ENCODE measurements at regions not wholly inside any gene's neighbourhood (a gene's known extent, or its start where the extent isn't known, plus 50 kb on each side); places are given as distances from the start of the nearest gene placed in this dataset.
"Not testable (repeated sequence)": the region's sequence is repeated elsewhere in the genome, so short reads cannot be mapped to it uniquely, and the experiment has no call there.

DNA sequence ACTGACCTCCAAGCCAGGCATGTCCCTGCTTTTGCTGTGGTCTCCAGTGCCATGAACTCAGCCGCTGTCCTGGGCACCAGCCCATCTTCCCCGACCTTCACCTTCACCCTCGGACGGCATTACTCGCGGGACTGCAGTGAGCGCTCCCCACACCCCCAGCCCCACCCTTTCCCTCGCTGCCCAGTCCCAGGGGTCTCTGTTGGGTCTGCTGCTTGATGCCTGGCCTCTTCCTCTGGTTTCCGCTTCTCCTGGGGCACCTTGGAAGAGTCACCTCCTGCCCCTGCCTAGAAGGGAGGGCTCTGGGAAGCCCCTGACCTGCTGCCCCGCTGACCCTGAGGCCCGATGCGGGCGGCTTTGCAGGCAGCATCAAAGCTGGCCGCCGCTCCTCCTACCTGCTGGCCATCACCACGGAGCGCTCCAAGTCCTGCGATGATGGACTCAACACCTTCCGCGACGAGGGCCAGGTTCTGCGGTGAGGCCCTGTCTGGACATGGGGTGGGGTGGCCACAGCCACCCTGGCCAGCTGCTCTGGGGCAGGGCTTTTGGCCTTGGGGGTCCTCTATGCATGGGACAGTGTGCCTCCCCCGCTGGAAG lies 102.3 kb downstream of the ZNF267 start:
- H3K4me3 ChIP-seq (ENCODE audit: low read depth, low read length), result not testable (repeated sequence)

DNA sequence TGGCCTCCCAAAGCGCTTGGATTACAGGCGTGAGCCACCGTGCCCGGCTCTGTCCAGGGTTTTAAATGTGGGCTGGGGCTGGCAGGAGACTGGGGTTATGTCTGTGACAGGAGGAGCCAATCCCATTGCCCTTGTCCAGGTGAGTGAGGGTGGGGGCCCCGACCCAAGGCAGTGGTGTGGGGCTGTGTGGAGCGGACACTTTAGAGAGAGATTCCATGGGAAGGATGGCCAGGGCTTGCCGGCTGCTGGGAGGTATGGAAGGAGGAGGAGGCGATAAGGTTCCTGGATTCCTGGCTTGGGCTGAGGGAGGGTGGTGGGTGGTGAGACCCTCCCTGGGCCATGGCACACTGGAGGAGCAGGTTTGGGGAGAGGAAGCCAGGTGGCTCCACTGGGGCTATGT lies 104.9 kb downstream of the ZNF267 start:
- H3K4me3 ChIP-seq (ENCODE audit: low read depth, low read length), result not testable (repeated sequence)

DNA sequence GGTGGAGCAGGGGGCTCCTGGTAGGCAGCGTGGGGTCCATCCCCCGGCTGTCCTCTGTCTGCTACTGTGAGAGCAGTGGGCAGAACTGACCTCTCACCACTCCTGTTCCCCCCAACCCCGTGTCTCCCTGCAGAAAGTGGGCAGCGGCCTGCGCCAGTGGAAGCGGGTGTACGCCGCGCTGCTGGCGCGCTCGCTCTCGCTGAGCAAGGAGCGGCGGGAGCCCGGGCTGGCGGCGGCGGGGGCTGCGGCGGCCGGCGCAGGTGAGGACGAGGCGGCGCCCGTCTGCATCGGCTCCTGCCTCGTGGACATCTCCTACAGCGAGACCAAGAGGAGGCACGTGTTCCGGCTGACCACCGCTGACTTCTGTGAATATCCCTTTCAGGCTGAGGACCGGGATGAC lies 108.1 kb downstream of the ZNF267 start:
- not testable (repeated sequence) for H3K4me3 ChIP-seq (ENCODE audit: low read depth, low read length)

DNA sequence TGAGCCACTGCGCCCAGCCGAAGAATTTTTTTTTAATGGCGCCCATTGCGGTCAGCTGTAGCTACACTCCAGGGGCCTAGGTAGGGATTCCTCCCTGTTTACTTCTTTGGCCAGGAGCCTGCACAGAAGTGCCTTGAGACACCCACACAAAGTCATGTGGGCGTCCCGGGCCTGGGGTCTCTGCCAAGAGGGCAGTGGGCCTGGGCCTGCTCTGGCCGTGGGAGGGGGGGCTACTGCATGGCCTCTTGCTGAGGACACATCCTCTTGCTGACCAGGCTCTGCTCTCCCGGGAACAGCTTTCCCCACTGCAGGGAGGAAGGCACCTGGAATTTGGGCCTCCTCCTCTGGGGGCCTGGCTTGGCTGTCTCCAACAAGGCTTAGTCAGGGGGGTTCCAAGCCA lies 109.4 kb downstream of the ZNF267 start:
- not testable (repeated sequence) for H3K4me3 ChIP-seq (ENCODE audit: low read depth, low read length)

DNA sequence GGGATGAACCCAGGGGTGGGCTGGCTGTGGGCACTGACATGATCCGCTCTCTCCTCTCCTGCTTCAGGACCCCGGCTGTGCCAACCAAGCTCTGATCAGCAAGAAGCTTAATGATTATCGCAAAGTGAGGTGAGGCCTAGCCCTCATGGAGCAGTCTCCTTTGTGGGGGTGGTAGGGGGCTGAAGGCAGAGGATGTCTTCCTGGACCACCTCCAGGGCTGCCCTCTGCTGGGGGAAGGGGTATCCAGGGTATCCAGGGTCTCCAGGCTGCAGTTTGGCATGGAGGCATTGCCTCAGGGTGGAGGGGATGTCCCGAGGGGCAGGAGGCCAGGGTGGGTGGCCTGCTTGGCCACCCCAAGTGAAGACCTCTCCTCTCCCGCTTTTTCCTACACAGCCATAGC lies 110.1 kb downstream of the ZNF267 start:
- not testable (repeated sequence) for H3K4me3 ChIP-seq (ENCODE audit: low read depth, low read length)

DNA sequence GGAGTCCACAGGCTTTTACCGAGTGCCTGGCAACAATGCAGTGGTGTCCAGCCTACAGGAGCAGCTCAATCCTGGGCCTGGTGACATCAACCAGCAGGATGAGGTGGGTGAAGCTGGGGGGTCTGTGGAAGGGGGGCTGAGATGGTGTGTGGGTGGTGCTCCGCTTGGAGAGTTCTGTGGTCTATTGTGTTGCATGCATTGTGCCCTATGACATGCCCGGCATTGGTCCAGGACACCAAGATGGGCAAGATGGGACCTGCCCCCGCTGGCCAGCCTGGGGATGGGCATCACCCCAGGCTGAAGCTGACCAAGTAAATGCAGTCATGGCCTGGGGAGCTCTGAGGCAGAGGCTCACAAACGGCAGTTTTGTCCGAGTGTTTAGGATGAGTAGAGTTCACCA lies 113.3 kb downstream of the ZNF267 start:
- H3K4me3 ChIP-seq (ENCODE audit: low read depth, low read length), result not testable (repeated sequence)

DNA sequence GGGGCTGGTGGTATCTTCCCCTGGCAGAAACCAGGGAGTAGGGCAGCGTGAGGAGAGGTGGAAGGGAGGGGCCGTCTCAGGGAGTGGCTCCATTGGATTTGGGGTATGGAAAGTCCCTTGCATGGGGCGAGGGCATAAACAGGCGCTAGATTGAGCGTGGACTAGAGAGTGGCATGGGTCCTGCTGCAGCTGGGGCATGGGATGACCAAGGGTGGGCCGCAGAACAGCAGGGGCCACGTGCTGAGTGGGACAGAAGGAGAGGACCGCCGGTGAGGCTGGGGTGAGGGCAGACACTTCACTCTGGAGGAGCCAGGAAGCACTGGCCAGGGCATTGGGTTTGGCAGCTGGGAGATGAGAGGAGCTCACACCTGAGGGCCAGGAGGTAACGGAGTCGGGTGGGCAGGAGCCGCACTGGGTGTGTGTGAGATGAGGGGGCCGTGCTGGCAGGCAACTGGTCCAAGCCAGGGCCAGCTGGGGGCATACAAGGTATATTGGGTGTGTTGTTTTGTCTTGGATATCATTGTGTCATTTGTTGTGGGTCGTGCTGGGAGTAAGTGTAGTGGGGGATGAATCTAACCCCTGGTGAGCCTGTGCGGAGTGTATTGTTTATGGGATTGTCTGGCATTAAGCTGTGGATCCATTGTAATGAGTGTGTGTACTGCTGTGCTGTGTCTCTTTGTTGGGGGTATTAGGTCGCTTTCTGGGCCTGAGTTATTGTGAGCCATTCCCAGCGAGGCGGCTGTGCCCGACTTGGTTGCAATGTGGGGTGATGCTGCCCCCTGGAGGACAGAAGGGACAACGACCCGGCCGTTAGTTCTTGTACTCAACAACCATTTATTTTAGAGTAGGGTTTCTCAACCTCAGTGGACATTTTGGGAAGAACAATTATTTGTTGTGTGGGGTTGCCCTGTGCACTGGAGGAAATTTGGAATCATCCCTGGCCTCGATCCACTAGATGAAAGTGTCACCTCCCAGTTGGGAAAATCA lies 115.3 kb downstream of the ZNF267 start:
- H3K4me3 ChIP-seq (ENCODE audit: low read depth, low read length), result not testable (repeated sequence)

DNA sequence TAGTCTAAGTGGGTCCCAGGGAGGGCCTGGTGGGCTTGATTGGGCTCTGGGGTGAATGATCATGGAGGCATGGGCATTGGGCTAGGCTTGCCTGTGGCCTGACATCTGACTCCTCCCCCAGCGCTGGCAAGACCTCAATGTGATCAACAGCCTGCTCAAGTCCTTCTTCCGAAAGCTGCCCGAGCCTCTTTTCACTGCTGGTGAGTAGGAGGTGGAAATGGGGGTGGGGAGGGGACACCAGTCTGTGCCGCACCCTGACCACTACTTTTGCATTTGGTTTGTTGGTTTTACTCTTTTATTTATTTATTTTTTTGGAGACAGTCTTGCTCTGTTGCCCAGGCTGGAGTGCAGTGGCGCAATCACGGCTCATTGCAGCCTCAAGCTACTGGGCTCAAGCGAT lies 116.7 kb downstream of the ZNF267 start:
- not testable (repeated sequence) for H3K4me3 ChIP-seq (ENCODE audit: low read depth, low read length)

DNA sequence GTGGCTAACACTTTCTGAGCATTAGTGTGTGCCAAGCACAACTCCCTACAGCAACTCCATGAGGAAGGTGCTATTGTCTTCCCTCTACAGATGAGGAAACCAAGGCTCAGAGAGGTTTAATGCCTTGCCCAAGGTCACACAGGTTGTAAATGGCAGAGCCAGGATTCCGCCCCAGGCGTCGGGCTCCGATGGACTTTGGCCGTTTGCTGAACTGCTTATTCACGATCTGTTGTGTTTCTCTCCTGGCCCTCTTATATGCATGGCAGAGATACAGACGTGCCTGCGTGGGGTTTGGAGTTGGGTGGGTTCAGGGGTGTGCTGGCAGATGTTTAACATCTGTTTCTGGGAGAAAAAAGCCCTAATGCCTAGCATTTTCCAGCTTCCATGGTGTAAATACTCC lies 117.4 kb downstream of the ZNF267 start:
- not testable (repeated sequence) for H3K4me3 ChIP-seq (ENCODE audit: low read depth, low read length)

DNA sequence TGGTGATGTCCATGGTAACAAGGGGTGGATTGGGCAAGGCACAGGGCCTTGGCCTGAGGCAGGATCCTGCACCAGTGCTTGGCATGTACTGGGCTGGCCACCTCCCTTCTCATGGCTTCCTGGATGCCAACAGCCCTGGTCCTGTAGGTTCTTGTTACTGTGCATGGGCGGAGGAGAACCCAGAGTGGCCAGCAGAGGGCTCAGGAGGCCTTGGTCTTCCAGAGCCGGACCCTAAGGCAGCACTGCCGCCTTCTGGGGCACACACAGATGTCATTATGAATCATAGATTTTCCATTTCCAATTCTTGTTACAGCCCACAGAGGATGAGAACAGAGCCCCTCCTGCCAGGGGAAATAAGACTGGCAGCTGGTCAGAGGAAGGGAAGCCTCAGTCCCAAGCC lies 122.7 kb downstream of the ZNF267 start:
- not testable (repeated sequence) for H3K4me3 ChIP-seq (ENCODE audit: low read depth, low read length)

DNA sequence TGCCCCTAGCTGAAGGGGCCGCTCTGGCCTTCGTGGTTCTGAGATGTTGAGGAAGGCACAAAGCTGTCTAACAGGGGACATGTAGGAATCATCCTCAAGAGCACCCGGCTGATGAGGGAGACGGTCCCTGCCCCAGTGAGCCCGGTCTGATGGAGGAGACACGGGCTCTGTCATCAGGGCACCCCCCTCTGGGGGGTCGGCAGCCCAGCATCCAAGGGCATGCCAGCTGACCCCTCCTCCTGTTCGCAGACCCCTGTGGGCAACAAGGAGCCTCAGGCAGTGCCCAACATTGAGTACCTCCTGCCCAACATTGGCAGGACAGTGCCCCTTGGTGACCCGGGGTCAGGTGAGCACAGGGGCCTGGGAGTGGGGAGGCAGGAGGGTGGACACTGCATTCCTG lies 128.9 kb downstream of the ZNF267 start:
- not testable (repeated sequence) for H3K4me3 ChIP-seq (ENCODE audit: low read depth, low read length)

DNA sequence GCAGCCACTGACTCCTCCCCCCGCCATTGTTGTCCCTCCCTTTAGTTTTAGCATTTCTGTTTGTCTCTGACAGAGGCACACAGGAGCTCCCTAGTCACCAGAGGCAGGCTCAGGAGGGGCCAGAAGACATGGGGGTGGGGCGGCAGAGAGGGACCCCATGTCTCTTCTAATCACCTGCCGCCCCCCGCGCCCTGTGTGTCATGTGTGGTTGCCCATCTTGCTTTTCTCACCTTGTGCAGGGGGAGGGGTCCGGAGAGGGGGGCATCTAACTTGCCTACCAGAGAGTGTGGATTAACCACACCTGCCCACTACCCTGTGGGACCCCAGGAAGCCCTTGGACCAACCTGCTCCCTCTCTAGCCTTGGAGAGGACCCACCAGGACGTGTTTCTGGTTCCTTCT lies 130.2 kb downstream of the ZNF267 start:
- H3K4me3 ChIP-seq (ENCODE audit: low read depth, low read length), result not testable (repeated sequence)

DNA sequence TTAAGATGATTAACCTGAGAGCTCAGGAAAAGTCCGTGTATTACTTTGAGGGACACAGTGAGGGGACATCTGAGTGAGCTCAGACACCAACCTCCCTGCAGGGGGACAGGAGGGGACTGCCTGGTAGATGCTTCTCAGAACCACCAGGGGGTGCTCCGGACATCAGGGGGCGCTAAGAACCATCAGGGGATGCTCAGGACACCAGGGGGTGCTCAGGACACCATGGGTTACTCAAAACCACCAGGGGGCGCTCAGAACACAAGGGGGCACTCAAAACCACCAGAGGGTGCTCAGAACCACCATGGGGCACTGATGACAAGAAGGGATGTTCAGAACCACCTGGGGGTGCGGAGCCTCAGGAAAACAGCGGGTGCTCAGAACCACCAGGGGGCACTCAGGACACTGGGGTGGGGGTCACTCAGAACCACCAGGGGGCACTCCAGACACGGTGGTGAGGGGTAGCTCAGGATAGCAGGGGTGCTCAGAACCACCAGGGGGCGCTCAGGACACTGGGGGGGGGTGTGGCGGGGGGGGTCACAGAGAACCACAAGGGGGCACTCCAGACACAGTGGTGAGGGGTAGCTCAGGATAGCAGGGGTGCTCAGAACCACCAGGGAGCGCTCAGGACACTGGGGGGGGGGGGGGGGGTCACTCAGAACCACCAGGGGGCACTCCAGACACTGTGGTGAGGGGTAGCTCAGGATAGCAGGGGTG lies 165.3 kb downstream of the ZNF267 start:
- H3K4me3 ChIP-seq (ENCODE audit: low read depth, low read length), result not testable (repeated sequence)

DNA sequence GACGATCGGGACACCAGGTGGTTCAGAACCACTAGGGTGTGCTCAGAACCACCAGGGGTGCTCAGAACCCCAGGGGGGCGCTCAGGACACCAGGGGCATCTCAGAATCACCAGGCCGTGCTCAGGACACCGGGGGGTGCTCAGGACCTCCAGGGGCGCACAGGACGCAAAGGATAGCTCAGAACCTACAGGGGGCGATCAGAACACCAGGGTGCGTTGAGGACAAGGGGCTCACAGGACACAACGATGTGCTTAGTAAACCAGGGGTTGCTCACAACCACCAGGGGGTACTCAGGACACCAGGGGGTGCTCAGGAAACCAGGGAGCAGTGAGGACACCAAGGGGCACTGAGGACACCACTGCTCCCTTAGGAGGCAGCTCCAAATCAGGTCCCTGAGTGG lies 166.3 kb downstream of the ZNF267 start:
- not testable (repeated sequence) for H3K4me3 ChIP-seq (ENCODE audit: low read depth, low read length)

DNA sequence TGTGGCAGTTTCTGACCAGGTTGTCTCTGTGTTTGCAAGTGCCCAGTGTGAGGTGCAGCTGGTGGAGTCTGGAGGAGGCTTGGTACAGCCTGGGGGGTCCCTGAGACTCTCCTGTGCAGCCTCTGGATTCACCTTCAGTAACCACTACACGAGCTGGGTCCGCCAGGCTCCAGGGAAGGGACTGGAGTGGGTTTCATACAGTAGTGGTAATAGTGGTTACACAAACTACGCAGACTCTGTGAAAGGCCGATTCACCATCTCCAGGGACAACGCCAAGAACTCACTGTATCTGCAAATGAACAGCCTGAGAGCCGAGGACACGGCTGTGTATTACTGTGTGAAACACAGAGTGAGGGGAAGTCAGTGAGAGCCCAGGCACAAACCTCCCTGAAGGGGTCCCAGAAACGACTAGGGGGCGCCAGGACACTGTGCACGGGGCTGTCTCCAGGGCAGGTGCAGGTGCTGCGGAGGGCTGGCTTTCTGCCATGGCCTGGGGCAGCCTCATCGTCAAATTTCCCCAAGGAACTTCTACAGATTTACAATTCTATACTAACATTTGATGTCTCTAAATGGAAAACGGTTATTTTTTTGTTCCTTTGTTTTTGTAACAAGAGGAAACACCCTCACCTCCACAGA lies 187.0 kb upstream of the TP53TG3D start:
- H3K4me3 ChIP-seq (ENCODE audit: low read depth, low read length), result not testable (repeated sequence)

DNA sequence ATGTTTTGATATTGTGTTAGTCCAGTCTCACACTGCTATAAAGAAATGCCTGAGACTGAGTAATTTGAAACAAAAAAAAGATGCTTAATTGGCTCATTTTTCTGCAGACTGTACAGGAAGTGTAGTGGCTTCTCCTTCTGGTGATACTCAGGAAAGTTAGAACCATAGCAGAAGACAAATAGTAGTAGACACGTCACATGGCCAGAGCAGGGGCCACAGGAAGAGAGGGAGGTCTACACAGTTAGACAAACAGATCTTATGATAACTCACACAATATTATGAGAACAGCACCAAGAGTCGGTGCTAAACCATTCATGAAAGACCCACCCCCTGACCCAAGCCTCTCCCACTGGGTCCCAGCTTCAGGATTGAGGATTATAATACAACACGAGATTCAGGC lies 181.5 kb upstream of the TP53TG3D start:
- not testable (repeated sequence) for H3K4me3 ChIP-seq (ENCODE audit: low read depth, low read length)

DNA sequence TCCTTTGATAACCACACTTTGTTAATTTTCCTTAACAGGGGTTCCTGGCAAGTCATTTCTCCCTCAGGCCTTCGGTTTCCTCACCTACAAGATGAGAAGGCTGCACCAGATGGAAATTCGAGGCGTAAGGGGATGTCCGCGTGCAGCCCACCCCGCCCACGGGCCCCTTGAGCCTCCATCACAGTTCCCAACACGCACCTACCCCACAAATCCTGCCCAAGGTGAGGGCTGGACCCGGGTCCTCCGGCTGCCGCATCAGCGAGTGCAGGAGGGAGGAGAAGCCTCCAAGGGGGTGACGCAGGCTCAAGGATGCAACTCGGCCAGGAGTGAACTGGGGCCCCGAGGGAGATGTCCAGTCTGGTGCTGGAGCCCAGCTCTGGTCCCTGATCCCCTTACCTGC lies 169.2 kb upstream of the TP53TG3D start:
- not testable (repeated sequence) for H3K4me3 ChIP-seq (ENCODE audit: low read depth, low read length)

DNA sequence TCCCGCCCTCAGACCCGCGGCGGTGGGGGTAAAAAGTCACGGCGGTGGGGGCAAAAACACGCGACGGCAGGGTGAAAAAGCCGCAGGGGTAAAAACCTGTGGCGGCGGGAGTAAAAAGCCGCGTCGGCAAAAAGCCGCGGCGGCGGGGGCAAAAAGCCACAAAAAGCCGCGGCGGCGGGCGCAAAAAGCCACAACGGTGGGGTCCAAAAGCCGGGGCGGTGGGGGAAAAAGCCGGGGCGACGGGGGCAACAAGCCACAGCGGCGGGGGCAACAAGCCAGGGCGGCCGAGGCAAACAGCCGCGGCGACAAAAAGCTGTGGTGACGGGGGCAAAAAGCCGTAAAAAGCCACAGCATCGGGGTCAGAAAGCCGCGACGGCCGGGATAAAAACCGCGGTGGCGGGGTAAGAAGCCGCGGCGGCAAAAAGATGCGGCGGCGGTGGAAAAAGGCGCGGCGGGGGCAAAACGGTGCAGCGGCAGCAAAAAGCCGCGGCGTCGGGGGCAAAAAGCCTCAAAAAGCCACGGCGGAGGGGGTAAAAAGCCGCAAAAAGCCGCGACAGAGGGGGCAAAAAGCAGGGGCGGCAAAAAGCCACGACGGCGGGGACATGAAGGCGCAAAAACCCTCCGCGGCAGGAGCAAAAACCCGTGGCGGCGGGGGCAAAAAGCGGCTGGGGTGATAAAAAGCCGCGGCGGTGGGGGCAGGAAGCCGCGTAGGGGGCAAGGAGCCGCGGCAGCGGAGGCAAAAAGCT lies 168.3 kb upstream of the TP53TG3D start:
- H3K4me3 ChIP-seq (ENCODE audit: low read depth, low read length), result not testable (repeated sequence)

DNA sequence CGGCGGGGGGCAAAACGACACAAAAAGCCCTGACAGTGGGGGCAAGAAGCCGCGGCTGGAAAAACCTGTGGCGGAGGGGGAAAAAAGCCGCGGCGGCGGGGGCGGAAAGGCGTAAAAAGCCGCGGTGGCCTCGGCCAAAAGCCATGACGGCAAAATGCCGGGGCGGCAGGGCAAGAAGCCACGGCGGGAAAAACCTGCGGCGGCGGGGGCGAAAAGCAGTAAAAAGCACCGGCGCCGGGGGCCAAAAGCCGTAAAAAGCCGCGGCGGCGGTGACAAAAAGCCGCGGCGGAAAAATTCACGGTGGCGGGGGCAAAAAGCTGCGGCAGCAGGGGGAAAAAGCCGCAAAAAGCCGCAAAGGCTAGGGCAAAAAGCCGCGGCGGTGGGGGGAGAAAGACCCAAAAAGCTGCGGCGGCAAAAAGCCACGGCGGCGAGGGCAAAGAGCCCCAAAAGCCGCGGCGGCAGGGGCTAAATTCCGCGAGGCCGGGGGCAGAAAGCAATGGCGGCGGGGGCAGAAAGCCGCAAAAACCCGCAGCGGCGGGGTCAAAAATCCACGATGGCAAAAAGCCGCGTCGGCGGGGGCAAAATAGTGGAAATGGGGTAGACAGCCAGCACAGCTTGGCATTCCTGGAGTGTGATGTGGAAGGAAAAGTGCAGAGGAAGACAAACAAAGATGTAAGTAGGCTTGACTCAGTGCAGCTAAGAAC lies 167.5 kb upstream of the TP53TG3D start:
- not testable (repeated sequence) for H3K4me3 ChIP-seq (ENCODE audit: low read depth, low read length)

DNA sequence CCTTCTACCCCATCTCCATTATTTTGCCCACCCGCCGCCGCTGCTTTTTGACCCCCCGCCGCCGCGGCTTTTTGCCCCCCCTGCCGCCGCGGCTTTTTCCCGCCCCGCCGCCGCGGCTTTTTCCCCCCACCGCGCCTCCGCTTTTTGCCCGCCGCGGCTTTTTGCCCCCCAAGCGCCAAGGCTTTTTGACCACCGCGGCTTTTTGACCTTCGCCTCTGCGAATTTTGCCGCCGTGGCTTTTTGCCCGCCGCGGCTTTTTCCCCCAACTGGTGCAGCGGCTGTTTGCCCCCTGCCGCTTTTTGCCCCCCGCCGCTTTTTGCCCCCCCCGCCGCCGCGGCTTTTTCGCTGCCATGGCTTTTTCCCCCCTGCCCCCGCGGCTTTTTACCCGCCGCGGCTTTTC lies 137.5 kb upstream of the TP53TG3D start:
- not testable (repeated sequence) for H3K4me3 ChIP-seq (ENCODE audit: low read depth, low read length)
